DND-41 (cell line): ENCODE measurements at regions not wholly inside any gene's neighbourhood (a gene's known extent, or its start where the extent isn't known, plus 50 kb on each side); places are given as distances from the start of the nearest gene placed in this dataset.

Source experiments
- CTCF ChIP-seq: IDR thresholded peaks from 2 replicates; pipeline ENCODE4 v1.5.1; 2012; ENCODE audit warnings: borderline replicate concordance, low read length, moderate library complexity, mild to moderate bottlenecking; ENCODE audit not compliant: poor library complexity, severe bottlenecking; ENCODE audit errors: extremely low read depth
- EZH2 ChIP-seq: IDR thresholded peaks from 3 replicates; pipeline ENCODE4 v1.6.1; 2012; ENCODE audit warnings: borderline replicate concordance, low read depth, mild to moderate bottlenecking, moderate library complexity, low read length, inconsistent platforms; ENCODE audit not compliant: severe bottlenecking

- no peak for TF ChIP-seq CTCF
- no peak for TF ChIP-seq EZH2
Observed at GRCh38 chr4:45229206-45229605, 502.9 kb upstream of the GNPDA2 start.
